ENCODE measurements at regions not wholly inside any gene's neighbourhood (a gene's known extent, or its start where the extent isn't known, plus 50 kb on each side); places are given as distances from the start of the nearest gene placed in this dataset.
"Not testable (repeated sequence)": the region's sequence is repeated elsewhere in the genome, so short reads cannot be mapped to it uniquely, and the experiment has no call there.

- DNase-seq (ENCODE audit: low read depth, low spot score), result no peak
These were observed 82.2 kb upstream of the SLC22A16 start for GRCh38 chr6:110558575-110558974.

DNA sequence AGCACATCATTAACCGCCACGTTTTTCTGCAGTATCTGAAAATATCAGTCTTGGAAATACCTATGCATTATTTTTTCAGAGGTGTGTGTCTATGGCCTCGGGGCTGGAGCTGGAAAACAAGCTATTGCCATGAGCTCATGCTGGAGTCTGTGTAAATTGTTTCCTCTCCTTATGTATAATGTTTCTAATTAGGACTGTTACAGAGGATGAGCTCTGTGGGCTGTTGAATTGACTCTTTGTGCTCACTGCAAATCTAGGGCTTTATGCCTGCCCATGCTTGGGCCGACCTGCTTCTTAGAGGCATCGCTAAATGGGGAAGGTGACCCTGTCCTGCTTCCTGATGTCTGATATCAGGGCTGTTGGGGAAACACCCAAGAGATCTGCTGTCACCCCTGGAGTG is 80.8 kb upstream of the SLC22A16 start:
- no peak for DNase-seq (ENCODE audit: low read depth, low spot score)

- no peak for DNase-seq (ENCODE audit: low read depth, low spot score)
These were observed 80.1 kb upstream of the SLC22A16 start for GRCh38 chr6:110556317-110557110.

- DNase-seq (ENCODE audit: low read depth, low spot score), result no peak
These were observed 78.6 kb upstream of the SLC22A16 start for GRCh38 chr6:110554966-110555460.

DNA sequence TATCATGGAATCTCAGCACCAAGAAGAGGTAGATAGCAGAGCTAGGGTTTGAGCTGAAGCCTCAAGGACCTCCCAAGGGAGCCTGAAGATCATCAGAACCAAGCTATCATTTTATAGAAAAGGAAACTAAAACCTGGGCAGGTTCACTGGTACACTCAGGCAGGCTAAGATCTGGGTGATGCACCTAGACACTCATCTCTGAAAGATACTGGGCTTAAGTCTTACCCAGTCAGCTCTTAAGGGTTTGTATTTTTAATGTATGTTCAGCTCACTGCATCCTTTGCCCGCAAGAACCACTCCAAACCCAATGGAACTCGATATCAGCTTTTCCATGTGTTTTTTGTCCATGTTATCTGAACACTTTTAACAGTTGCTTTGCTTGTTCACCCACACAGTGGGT is 78.0 kb upstream of the SLC22A16 start:
- no peak for DNase-seq (ENCODE audit: low read depth, low spot score)

GRCh38 chr6:110552901-110553641 is 76.7 kb upstream of the SLC22A16 start:
- no peak for DNase-seq (ENCODE audit: low read depth, low spot score)

GRCh38 chr6:110552076-110552475 is 75.7 kb upstream of the SLC22A16 start:
- no peak for DNase-seq (ENCODE audit: low read depth, low spot score)

DNA sequence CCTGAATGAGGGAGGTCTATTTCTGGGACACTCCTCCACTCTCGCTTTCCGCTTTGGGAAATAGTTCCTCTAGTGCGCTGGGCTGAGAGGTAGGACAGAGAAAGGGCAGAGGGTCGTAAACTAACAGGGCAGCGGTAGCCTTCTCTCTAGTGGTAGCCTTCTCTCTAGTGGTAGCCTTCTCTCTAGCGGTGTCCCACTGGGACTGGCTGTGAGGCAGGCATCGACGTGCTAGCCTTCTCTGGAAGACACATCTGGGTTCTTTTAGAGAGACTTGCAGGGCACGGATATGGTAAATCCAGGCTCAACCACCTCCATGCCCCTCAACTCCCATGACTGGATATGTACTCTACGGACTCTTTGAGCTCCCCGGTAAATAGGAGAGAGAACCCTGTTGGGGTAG is 74.7 kb upstream of the SLC22A16 start:
- no peak for DNase-seq (ENCODE audit: low read depth, low spot score)

GRCh38 chr6:110550353-110550752 is 73.9 kb upstream of the SLC22A16 start:
- no peak for DNase-seq (ENCODE audit: low read depth, low spot score)

DNA sequence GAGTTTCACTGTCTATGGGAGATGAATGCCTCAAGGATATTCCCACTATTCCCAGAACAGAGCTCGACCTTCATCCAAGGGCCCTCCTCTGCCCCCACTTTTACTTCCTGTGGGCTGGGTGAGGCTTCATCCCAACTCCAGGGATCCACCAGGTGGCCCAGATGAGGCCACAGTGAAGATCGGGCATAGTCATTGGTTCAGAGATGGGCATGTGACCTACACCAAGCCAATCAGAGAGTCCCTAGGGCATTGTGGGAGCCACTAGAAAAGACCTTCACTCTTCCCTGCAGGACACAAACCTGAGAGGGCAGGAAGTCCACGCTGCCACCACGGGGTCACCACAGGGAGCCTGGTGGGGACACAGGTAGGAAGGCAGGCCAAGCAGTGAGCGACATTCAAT is 72.9 kb upstream of the SLC22A16 start:
- DNase-seq (ENCODE audit: low read depth, low spot score), result no peak

DNA sequence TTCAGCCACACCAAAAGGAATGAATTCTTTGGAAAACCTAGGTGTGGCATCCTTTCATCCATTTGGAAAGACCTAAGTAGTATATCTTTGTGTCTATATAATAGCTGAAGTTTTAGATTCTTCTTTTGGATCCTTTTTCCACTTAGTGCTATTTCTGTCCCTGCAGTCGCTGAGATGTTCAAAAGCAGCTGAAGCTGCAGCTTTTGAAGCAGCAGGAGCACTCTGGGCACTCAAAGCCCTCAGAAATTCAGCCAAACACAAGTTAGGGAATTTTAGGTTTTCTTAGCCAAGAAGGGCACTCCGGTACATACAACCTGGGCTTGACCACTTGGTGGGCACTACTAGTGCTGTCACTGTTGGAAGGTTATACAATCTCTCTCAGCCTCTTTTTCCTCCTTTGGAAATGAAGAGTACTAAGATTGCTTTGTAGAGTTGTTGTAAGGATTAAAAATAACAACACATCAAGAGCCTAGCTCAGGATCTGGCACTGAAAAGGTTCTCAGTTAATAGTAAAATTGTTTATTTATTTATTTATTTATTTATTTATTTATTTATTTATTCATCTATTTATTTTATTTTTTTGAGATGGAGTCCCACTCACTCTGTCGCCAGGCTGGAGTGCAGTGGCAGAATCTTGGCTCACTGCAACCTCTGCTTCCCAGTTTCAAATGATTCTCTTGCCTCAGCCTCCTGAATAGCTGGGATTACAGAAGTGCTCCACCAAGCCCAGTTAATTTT is 71.9 kb upstream of the SLC22A16 start:
- DNase-seq (ENCODE audit: low read depth, low spot score), result no peak

- DNase-seq (ENCODE audit: low read depth, low spot score), result no peak
These were observed 71.0 kb upstream of the SLC22A16 start for GRCh38 chr6:110547266-110547964.

DNA sequence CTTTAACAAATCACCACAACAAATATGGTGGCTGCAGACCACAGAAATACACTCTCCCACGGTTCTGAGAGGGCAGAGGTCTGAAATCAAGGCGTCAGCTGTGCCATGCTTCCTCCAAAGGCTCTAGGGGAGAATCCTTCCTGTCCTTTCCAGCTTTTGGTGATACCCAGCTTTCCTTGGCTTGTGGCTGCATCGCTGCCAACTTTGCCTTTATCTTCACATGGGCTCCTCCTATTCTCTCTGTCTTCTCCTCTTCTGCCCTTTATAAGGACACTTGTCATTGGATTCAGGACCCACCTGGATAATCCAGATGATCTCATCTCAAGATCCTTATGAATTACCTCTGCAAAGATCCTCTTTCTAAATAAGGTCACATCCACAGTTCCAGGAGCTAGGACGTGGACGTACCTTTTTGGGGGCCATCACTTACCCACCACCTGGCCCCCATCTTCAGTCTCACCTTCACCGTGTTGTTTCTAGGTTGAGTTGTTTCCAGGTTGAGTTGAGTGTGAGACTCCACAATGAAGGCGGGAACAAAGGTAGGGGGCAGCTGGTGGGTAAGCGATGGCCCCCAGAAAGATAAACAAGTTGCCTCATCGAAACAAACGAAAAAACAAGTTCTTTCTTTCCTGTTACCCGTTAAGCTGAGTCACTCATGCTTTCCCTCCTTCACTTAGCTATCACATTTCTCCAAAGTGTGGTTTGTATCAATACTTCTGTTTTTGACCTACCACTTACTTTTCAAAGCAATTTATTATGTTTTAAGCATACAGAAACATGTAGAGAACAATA is 68.9 kb upstream of the SLC22A16 start:
- DNase-seq (ENCODE audit: low read depth, low spot score), result no peak

GRCh38 chr6:110544472-110544871 is 68.1 kb upstream of the SLC22A16 start:
- no peak for DNase-seq (ENCODE audit: low read depth, low spot score)

DNA sequence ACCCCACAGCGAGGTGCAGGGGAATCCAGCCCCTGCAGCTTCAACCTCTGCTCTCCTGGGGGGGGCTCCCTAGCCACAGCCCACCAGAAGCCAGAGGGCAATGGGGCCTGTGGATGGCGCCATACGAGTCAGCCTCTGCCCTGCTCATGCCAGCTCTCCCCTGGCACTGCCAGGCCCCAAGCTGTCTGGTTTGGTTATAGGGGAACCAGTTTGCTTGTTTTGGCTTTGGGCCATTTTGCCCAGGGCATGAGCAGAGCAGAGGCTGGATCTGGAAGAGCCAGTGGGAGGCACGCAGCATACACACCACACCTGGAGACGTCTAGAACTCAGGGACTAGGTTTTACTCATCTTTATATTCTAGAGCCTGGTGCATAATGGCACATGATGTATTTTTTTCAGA is 66.7 kb upstream of the SLC22A16 start:
- DNase-seq (ENCODE audit: low read depth, low spot score), result no peak

DNA sequence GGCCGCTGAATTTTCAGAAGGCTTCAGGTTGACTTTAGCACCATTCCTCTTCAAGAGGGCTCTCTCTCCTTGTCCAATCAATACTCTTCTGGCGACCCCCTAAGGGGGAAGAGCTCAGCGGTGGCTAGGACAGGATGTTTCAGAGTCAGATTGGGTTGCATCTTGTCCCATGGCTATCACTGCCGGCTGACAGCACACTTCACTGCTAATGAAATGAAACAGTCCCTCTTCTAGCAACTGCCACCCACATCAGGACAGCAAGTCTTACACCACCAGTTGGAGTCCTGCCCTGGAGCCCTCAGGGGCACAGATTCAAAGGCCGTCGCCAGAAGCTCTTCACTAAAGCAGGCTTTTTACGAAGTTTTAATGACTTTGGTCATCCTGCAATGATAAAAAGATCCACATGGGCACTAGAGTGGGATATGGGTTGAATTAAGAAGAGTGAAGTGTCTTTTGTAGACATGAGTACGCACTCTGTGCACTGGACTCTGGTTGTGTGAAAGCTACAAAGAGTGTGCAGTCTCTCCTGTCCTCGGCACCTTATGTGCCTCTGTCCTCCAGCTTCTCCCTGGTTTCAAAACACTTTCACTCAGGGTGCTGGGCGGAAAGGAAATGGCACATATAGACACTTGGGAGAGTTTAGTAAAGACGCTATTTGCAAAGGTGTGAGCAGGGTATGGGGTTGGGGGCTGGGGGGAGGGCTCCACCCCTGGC is 66.1 kb upstream of the SLC22A16 start:
- DNase-seq (ENCODE audit: low read depth, low spot score), result peak; percentile 72

DNA sequence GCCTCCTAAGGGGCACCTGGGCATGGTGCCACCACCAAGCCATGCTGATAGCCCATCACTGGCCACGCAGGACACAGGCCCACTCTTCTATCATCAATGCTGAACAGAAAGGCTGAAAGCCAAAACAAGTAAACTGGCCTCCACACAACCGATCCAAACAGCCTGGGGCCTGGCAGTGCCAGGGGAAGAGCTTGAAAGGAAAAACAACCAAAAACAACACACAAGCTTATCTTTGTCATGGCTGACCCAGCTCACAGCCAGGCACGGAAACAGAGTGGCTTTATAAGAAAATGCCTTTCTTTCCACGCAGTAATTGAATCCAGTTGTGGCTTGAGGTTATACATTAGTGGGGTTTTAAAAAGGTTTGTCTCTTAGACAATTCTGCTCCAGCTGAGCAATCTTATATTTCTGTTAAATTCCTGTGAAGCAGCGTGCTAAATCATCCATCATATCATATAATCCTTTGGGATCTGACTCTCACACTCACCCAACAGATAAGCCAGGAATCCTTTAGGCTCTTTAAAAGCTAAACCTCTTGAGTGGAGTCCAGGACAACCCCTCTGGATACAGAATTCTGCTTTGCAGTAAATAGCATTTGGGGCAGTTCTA is 65.4 kb upstream of the SLC22A16 start:
- peak; percentile 22 for DNase-seq (ENCODE audit: low read depth, low spot score)

- DNase-seq (ENCODE audit: low read depth, low spot score), result not testable (repeated sequence)
These were observed 63.0 kb upstream of the SLC22A16 start for GRCh38 chr6:110539277-110540019.
